Memory B cell (primary cell): ENCODE measurements at regions not wholly inside any gene's neighbourhood (a gene's known extent, or its start where the extent isn't known, plus 50 kb on each side); places are given as distances from the start of the nearest gene placed in this dataset.
A peak's percentile ranks its signal among the peaks of the same experiment; 100 is the strongest.

Experiments
- ATAC-seq: fragments of 150-1000 bp; cut with Tn5 transposase; 2 replicates; pipeline ENCODE4 v1.10.0; 2021; ENCODE audit warnings: low read depth, mild to moderate bottlenecking, moderate library complexity
- DNase-seq, 2 donors: peaks; one replicate each; pipeline ENCODE4 v3.0.0; 2022; ENCODE audit warnings: low spot score in 2 of 2
- H3K27ac Mint-ChIP-seq: one replicate; pipeline ENCODE4 v1.8.0; 2022; ENCODE audit warnings: mild to moderate bottlenecking, moderate library complexity, mixed read lengths
- H3K27me3 Mint-ChIP-seq: one replicate; pipeline ENCODE4 v1.8.0; 2022; ENCODE audit warnings: mixed read lengths
- H3K36me3 Mint-ChIP-seq: one replicate; pipeline ENCODE4 v1.8.0; 2022; ENCODE audit warnings: mild to moderate bottlenecking, mixed read lengths
- H3K4me1 Mint-ChIP-seq: one replicate; pipeline ENCODE4 v1.8.0; 2022; ENCODE audit warnings: mixed read lengths
- H3K4me3 Mint-ChIP-seq: one replicate; pipeline ENCODE4 v1.8.0; 2022; ENCODE audit warnings: mild to moderate bottlenecking, moderate library complexity, mixed read lengths
- H3K9me3 Mint-ChIP-seq: one replicate; pipeline ENCODE4 v1.8.0; 2022; ENCODE audit warnings: mixed read lengths

DNA sequence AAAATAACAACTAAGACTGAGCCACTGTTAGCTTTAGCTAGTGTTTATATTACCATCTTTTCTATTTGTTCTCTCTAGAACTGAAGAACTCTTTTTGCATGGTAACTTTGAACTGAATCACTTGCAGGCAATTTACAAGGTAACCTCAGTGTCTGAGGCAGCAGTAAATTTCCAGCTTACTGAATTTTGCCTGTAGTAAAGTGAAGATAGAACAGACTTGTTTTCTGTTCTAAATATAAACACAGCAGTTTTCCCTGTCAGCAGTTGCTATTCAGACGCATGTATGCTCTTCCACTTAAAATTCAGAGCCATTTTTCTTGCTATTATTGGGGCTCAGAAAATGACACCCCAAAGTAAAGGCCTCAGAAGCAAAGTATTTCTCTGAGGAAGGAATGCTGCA, 974.0 kb upstream of the GJE1 start:
- H3K27ac Mint-ChIP-seq: no peak overlapping the region
- ATAC-seq (no peak), DNase-seq (no peak)
- H3K36me3 Mint-ChIP-seq: no peaks in the 10 kb centered on the region
- no peaks in the 10 kb centered on the region for H3K27me3 Mint-ChIP-seq
- H3K9me3 Mint-ChIP-seq: no peaks in the 10 kb centered on the region
- H3K4me1 Mint-ChIP-seq: no peaks in the 10 kb centered on the region
- H3K4me3 Mint-ChIP-seq: no peak overlapping the region

GRCh38 chr6:141153563-141153962, 979.2 kb upstream of the GJE1 start:
- DNase-seq: peak in 1 of 2 donors; percentile 11
- peaks cover 14% of the 10 kb centered on the region for H3K4me1 Mint-ChIP-seq
- H3K9me3 Mint-ChIP-seq: no peaks in the 10 kb centered on the region
- H3K36me3 Mint-ChIP-seq: no peaks in the 10 kb centered on the region
- no peak overlapping the region for H3K27ac Mint-ChIP-seq
- H3K27me3 Mint-ChIP-seq: no peaks in the 10 kb centered on the region
- H3K4me3 Mint-ChIP-seq: no peak overlapping the region
- ATAC-seq: peak; percentile 87

DNA sequence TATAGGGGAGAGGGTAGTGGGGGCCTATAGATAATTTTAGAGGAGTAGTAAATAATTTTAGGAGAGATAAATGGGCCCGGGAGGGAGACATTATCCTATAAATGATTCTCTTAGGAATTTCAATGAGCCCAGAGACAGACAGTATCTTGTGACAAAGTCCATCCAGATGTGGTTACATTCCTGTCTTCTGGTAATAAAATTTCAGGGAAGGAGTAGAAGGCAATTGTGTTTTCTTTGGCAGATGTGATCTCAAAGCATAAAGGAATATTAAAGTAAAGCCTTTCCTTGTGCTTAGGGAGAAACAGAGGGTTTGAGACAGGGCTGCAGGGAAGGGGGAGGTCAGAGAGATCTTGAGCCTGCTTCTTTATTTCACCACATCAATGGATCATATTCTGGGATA, 979.8 kb upstream of the GJE1 start:
- H3K9me3 Mint-ChIP-seq: peaks cover 2% of the 10 kb centered on the region
- ATAC-seq (no peak), DNase-seq (no peak)
- peaks cover 14% of the 10 kb centered on the region for H3K4me1 Mint-ChIP-seq
- H3K27me3 Mint-ChIP-seq: no peaks in the 10 kb centered on the region
- H3K36me3 Mint-ChIP-seq: no peaks in the 10 kb centered on the region
- no peak overlapping the region for H3K27ac Mint-ChIP-seq
- no peak overlapping the region for H3K4me3 Mint-ChIP-seq

- DNase-seq: no peak
- no peaks in the 10 kb centered on the region for H3K27me3 Mint-ChIP-seq
- H3K36me3 Mint-ChIP-seq: no peaks in the 10 kb centered on the region
- no peak for ATAC-seq
- peaks cover 2% of the 10 kb centered on the region for H3K9me3 Mint-ChIP-seq
- H3K27ac Mint-ChIP-seq: no peak overlapping the region
- H3K4me3 Mint-ChIP-seq: no peak overlapping the region
- H3K4me1 Mint-ChIP-seq: peaks cover 14% of the 10 kb centered on the region
Measured at GRCh38 chr6:141151710-141152417, 980.9 kb upstream of the GJE1 start.

DNA sequence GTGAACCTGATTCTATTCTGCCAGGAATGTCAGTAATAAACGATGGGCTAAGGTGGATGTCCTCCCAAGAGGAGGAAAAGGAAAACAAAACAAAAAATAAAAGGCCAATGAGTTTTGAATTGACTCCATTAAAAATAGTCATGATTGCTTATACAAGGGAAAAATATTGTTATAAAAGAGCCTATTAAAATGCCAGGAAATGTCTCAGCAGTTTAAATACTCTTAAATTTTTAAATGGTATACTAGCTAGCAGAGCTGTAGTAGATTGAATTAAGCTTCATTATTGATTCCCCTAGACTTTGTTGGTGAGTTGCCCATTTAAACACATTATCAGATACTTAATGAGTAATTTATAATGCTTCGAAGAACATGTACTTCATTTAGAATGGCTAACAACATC, 990.9 kb upstream of the GJE1 start:
- ATAC-seq (no peak), DNase-seq (no peak)
- H3K27ac Mint-ChIP-seq: no peak overlapping the region
- peaks cover 1% of the 10 kb centered on the region for H3K27me3 Mint-ChIP-seq
- H3K36me3 Mint-ChIP-seq: no peaks in the 10 kb centered on the region
- H3K9me3 Mint-ChIP-seq: no peaks in the 10 kb centered on the region
- no peak overlapping the region for H3K4me3 Mint-ChIP-seq
- H3K4me1 Mint-ChIP-seq: no peaks in the 10 kb centered on the region

DNA sequence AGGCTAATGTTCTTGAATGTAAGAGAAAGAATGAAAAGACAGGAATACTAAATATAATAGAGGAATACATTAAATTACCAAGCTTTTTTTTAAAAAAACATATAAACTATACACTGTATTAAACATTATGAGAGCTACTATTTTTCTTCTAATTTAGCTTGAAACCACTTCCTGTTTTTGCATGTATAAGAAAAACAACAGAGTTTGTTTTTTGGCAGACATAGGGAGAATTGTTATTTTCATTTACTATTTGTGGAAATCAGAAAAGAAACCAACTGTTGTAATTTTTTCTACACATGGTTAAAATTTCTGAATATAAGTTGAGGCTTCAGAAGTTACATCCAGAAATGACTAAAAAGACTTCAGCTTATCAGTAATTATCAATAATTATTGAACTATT, 991.8 kb upstream of the GJE1 start:
- Mint-ChIP-seq H3K9me3 (no peaks in the 10 kb centered on the region), H3K27ac (no peak overlapping the region), H3K27me3 (peaks cover 1% of the 10 kb centered on the region), H3K4me1 (no peaks in the 10 kb centered on the region), H3K4me3 (no peak overlapping the region), H3K36me3 (no peaks in the 10 kb centered on the region)
- no peak for DNase-seq
- ATAC-seq: no peak

GRCh38 chr6:141139461-141139860, 993.3 kb upstream of the GJE1 start:
- Mint-ChIP-seq H3K4me1 (no peaks in the 10 kb centered on the region), H3K4me3 (no peak overlapping the region), H3K27me3 (no peaks in the 10 kb centered on the region), H3K27ac (no peak overlapping the region), H3K36me3 (no peaks in the 10 kb centered on the region), H3K9me3 (no peaks in the 10 kb centered on the region)
- ATAC-seq: no peak
- DNase-seq: no peak

- no peak for DNase-seq
Measured at GRCh38 chr6:141134723-141135122, 998.0 kb upstream of the GJE1 start.

GRCh38 chr6:141133836-141134235, 998.9 kb upstream of the GJE1 start:
- DNase-seq (no peak), ATAC-seq (no peak)
- H3K4me1 Mint-ChIP-seq: no peaks in the 10 kb centered on the region
- H3K27me3 Mint-ChIP-seq: no peaks in the 10 kb centered on the region
- no peaks in the 10 kb centered on the region for H3K36me3 Mint-ChIP-seq
- no peak overlapping the region for H3K27ac Mint-ChIP-seq
- H3K9me3 Mint-ChIP-seq: no peaks in the 10 kb centered on the region
- no peak overlapping the region for H3K4me3 Mint-ChIP-seq

More at GRCh38 chr6:141134723-141135122, 998.0 kb upstream of the GJE1 start:
- no peaks in the 10 kb centered on the region for H3K9me3 Mint-ChIP-seq
- H3K27ac Mint-ChIP-seq: no peak overlapping the region
- no peaks in the 10 kb centered on the region for H3K27me3 Mint-ChIP-seq
- H3K36me3 Mint-ChIP-seq: no peaks in the 10 kb centered on the region
- H3K4me3 Mint-ChIP-seq: no peak overlapping the region
- ATAC-seq: no peak
- no peaks in the 10 kb centered on the region for H3K4me1 Mint-ChIP-seq

- H3K9me3 Mint-ChIP-seq: no peaks in the 10 kb centered on the region
- no peaks in the 10 kb centered on the region for H3K4me1 Mint-ChIP-seq
- ATAC-seq (no peak), DNase-seq (no peak)
- H3K36me3 Mint-ChIP-seq: no peaks in the 10 kb centered on the region
- no peak overlapping the region for H3K4me3 Mint-ChIP-seq
- no peak overlapping the region for H3K27ac Mint-ChIP-seq
- no peaks in the 10 kb centered on the region for H3K27me3 Mint-ChIP-seq
Measured at GRCh38 chr6:141133346-141133745, 999.4 kb upstream of the GJE1 start.

- no peak for ATAC-seq
- Mint-ChIP-seq H3K9me3 (no peaks in the 10 kb centered on the region), H3K27ac (no peak overlapping the region), H3K4me3 (no peak overlapping the region), H3K27me3 (no peaks in the 10 kb centered on the region), H3K36me3 (no peaks in the 10 kb centered on the region), H3K4me1 (no peaks in the 10 kb centered on the region)
- no peak for DNase-seq
Measured at GRCh38 chr6:141131616-141132015, 1001.1 kb upstream of the GJE1 start.

- H3K27me3 Mint-ChIP-seq: no peaks in the 10 kb centered on the region
- H3K36me3 Mint-ChIP-seq: no peaks in the 10 kb centered on the region
- DNase-seq (no peak), ATAC-seq (no peak)
- H3K9me3 Mint-ChIP-seq: no peaks in the 10 kb centered on the region
- H3K4me3 Mint-ChIP-seq: no peak overlapping the region
- H3K27ac Mint-ChIP-seq: no peak overlapping the region
- H3K4me1 Mint-ChIP-seq: no peaks in the 10 kb centered on the region
Measured at GRCh38 chr6:141123497-141123896, 1009.2 kb upstream of the GJE1 start.

GRCh38 chr6:141123049-141123448, 1009.7 kb upstream of the GJE1 start:
- Mint-ChIP-seq H3K27me3 (no peaks in the 10 kb centered on the region), H3K27ac (no peak overlapping the region), H3K4me3 (no peak overlapping the region), H3K4me1 (no peaks in the 10 kb centered on the region), H3K9me3 (no peaks in the 10 kb centered on the region), H3K36me3 (no peaks in the 10 kb centered on the region)
- no peak for DNase-seq
- no peak for ATAC-seq

GRCh38 chr6:141118991-141119390, 1013.7 kb upstream of the GJE1 start:
- no peaks in the 10 kb centered on the region for H3K27me3 Mint-ChIP-seq
- no peak for DNase-seq
- no peaks in the 10 kb centered on the region for H3K36me3 Mint-ChIP-seq
- H3K27ac Mint-ChIP-seq: no peak overlapping the region
- ATAC-seq: no peak
- no peak overlapping the region for H3K4me3 Mint-ChIP-seq
- no peaks in the 10 kb centered on the region for H3K4me1 Mint-ChIP-seq
- no peaks in the 10 kb centered on the region for H3K9me3 Mint-ChIP-seq

GRCh38 chr6:141117874-141118273, 1014.9 kb upstream of the GJE1 start:
- Mint-ChIP-seq H3K9me3 (no peaks in the 10 kb centered on the region), H3K36me3 (no peaks in the 10 kb centered on the region), H3K4me3 (no peak overlapping the region), H3K4me1 (no peaks in the 10 kb centered on the region), H3K27ac (no peak overlapping the region), H3K27me3 (no peaks in the 10 kb centered on the region)
- ATAC-seq: no peak
- DNase-seq: no peak
